H1 (cell line): ENCODE measurements at regions not wholly inside any gene's neighbourhood (a gene's known extent, or its start where the extent isn't known, plus 50 kb on each side); places are given as distances from the start of the nearest gene placed in this dataset.

ENCODE experiments used
- ATF2 ChIP-seq: IDR thresholded peaks from 2 replicates; pipeline ENCODE4 v1.6.1; 2012; ENCODE audit warnings: low read length, inconsistent platforms
- EZH2 ChIP-seq: fragments of 200-600 bp; sonication (generic); IDR thresholded peaks from 2 replicates; pipeline ENCODE4 v1.7.1; 2012; ENCODE audit warnings: low read depth, mild to moderate bottlenecking, moderate library complexity, low read length, inconsistent platforms; ENCODE audit not compliant: severe bottlenecking
- GTF2F1 ChIP-seq: IDR thresholded peaks from 2 replicates; pipeline ENCODE4 v1.6.1; 2012; ENCODE audit warnings: low read depth, low read length, improper control_type of control experiment, borderline replicate concordance
- POLR2A ChIP-seq, 2 experiments: IDR thresholded peaks; 1 replicate in 1 of 2; 2 replicates in 1 of 2; pipeline ENCODE4 v1.6.1; 2011; ENCODE audit warnings: low read depth in 2 of 2, low read length in 2 of 2, mild to moderate bottlenecking in 2 of 2; ENCODE audit errors: control extremely low read depth in 1 of 2
- RBBP5 ChIP-seq: IDR thresholded peaks from 2 replicates; pipeline ENCODE4 v1.7.1; 2012; ENCODE audit warnings: low read depth, mild to moderate bottlenecking, inconsistent platforms, low read length, moderate library complexity, borderline replicate concordance
- SIN3A ChIP-seq, 2 experiments: IDR thresholded peaks in 1 of 2; conservative IDR thresholded peaks in 1 of 2; 2 replicates each; pipeline ENCODE4 v1.6.1; 2011 to 2012; ENCODE audit warnings: low read length in 2 of 2, improper control_type of control experiment in 1 of 2, low read depth in 1 of 2, mild to moderate bottlenecking in 1 of 2
- SIX5 ChIP-seq: IDR thresholded peaks from 2 replicates; pipeline ENCODE4 v1.6.1; 2011; ENCODE audit warnings: mild to moderate bottlenecking, low read depth, low read length
- USF2 ChIP-seq: IDR thresholded peaks from 2 replicates; pipeline ENCODE4 v1.6.1; 2011; ENCODE audit warnings: low read length, improper control_type of control experiment
- TF ChIP-seq, protein P1 (sequence below), 3 experiments: IDR thresholded peaks; 1 replicate in 2 of 3; 2 replicates in 1 of 3; pipeline versions ENCODE4 v1.5.1 to v1.6.1; 2011; ENCODE audit warnings: low read length in 3 of 3, mild to moderate bottlenecking in 3 of 3, inconsistent platforms in 2 of 3, low read depth in 1 of 3, moderate library complexity in 1 of 3; ENCODE audit not compliant: insufficient read depth in 1 of 3; ENCODE audit errors: control extremely low read depth in 1 of 3

DNA sequence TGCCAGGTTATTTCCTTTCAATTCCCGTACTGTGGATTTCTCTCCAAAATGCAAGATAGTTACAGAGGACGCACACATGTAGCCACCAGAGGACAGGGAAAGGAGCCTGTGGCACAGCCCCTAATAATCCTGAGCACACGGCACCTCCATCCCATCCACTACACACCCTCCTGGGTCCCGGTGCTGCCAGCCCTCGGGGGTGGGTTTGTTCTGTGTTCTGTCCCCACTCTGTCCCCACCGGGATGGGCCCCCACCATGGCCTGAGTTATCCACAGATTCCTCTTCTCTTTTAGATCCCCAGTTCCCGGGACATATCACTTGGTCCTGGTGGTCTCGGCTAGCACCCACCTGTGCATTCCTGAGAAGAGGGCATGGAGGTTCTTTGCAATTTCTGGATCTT, 196.9 kb upstream of the PPP2R2D start:
- TF ChIP-seq, protein P1, sequence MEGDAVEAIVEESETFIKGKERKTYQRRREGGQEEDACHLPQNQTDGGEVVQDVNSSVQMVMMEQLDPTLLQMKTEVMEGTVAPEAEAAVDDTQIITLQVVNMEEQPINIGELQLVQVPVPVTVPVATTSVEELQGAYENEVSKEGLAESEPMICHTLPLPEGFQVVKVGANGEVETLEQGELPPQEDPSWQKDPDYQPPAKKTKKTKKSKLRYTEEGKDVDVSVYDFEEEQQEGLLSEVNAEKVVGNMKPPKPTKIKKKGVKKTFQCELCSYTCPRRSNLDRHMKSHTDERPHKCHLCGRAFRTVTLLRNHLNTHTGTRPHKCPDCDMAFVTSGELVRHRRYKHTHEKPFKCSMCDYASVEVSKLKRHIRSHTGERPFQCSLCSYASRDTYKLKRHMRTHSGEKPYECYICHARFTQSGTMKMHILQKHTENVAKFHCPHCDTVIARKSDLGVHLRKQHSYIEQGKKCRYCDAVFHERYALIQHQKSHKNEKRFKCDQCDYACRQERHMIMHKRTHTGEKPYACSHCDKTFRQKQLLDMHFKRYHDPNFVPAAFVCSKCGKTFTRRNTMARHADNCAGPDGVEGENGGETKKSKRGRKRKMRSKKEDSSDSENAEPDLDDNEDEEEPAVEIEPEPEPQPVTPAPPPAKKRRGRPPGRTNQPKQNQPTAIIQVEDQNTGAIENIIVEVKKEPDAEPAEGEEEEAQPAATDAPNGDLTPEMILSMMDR (IDR thresholded peaks at IDR 0.05; ENCODE audit: control extremely low read depth in 1 of 3, insufficient read depth in 1 of 3, low read depth in 1 of 3, low read length in 3 of 3) = no peak
- TF ChIP-seq SIN3A (conservative IDR thresholded peaks at IDR 0.05 in 1 of 2, IDR thresholded peaks at IDR 0.05 in 1 of 2; ENCODE audit: low read depth in 1 of 2, low read length in 2 of 2) (no peak), ATF2 (no peak), RBBP5 (no peak), POLR2A (IDR thresholded peaks at IDR 0.05; ENCODE audit: control extremely low read depth in 1 of 2, low read depth in 2 of 2, low read length in 2 of 2) (no peak), EZH2 (no peak), USF2 (no peak), SIX5 (no peak), GTF2F1 (no peak)
